ENCODE measurements at regions not wholly inside any gene's neighbourhood (a gene's known extent, or its start where the extent isn't known, plus 50 kb on each side); places are given as distances from the start of the nearest gene placed in this dataset.

GRCh38 chr3:34141841-34142337, 343.5 kb downstream of the PDCD6IP start:
- Histone ChIP-seq H3K27ac (no peak overlapping the region), H3K36me3 (no peaks in the 10 kb centered on the region), H3K9me3 (no peaks in the 10 kb centered on the region), H3K27me3 (no peaks in the 10 kb centered on the region), H3K4me3 (no peak overlapping the region), H3K4me1 (no peaks in the 10 kb centered on the region)
- WGBS, 2 donors: 57 to 86% methylated on average over 3 of the region's 3 CpGs
- intact Hi-C loops (cut with DNase I): no loop called here
- no peak for DNase-seq
- TF ChIP-seq POLR2AphosphoS5 (IDR thresholded peaks at IDR 0.05) (no peak), EP300 (IDR thresholded peaks at IDR 0.05) (no peak)

DNA sequence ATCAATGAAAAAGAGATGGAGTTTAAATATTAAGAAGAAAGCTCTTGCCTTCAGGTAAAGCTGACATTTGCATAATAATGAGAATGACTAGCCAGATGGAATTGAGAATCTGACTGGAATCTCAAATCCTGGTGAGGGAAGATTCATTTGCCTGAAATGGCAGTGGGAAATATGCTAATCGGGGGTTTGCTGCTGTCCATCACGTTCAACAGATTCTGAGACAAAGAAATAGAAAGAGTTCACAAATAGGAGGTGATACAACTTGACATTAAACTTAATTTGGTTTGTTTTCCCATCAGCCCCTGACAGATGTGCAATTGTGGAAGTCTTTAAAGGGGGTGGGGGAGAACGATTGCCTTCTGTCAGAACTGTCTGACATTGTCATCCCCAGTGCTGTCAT, 347.4 kb downstream of the PDCD6IP start:
- no peak overlapping the region for H3K4me3 ChIP-seq
- intact Hi-C loops (cut with DNase I): no loop called here
- 45 to 49% methylated on average over 3 of the region's 3 CpGs for WGBS, 2 donors

DNA sequence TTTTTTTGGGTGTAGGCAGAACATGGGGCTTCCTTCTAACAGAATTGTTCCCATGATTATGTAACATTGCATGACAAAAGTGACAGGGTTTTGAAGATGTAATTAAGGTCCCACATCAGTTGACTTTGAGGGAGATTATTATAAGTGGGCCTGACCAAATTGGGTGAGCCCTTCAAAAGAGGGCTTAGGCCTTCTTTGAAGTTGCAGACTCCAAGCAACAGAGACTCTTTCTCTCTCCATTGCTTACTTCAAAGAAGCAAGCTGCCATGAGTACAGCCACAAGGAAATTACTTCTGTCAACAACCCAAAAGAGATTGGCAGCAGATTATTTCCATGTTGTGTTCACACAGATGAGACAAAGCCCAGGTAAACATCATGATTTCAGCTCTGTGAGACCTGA, 348.2 kb downstream of the PDCD6IP start:
- H3K27me3 ChIP-seq: no peaks in the 10 kb centered on the region
- H3K9me3 ChIP-seq: no peaks in the 10 kb centered on the region
- no peaks in the 10 kb centered on the region for H3K4me1 ChIP-seq
- TF ChIP-seq POLR2A (IDR thresholded peaks at IDR 0.05) (no peak), EP300 (IDR thresholded peaks at IDR 0.05) (no peak), POLR2AphosphoS5 (IDR thresholded peaks at IDR 0.05) (no peak), CTCF (IDR thresholded peaks at IDR 0.05) (no peak)
- H3K4me3 ChIP-seq: no peak overlapping the region
- no peaks in the 10 kb centered on the region for H3K36me3 ChIP-seq
- DNase-seq: no peak
- no peak overlapping the region for H3K27ac ChIP-seq
- intact Hi-C loops (cut with DNase I): no loop called here

More for the DNA sequence above, 347.4 kb downstream of the PDCD6IP start:
- no peaks in the 10 kb centered on the region for H3K36me3 ChIP-seq
- H3K27ac ChIP-seq: no peak overlapping the region
- no peak for TF ChIP-seq POLR2A (IDR thresholded peaks at IDR 0.05)
- no peak for TF ChIP-seq CTCF (IDR thresholded peaks at IDR 0.05)
- TF ChIP-seq POLR2AphosphoS5 (IDR thresholded peaks at IDR 0.05): no peak
- TF ChIP-seq EP300 (IDR thresholded peaks at IDR 0.05): no peak
- no peak for DNase-seq
- no peaks in the 10 kb centered on the region for H3K9me3 ChIP-seq
- no peaks in the 10 kb centered on the region for H3K4me1 ChIP-seq
- no peaks in the 10 kb centered on the region for H3K27me3 ChIP-seq

- Histone ChIP-seq H3K27me3 (no peaks in the 10 kb centered on the region), H3K36me3 (no peaks in the 10 kb centered on the region), H3K27ac (no peak overlapping the region), H3K4me3 (no peak overlapping the region), H3K4me1 (no peaks in the 10 kb centered on the region), H3K9me3 (no peaks in the 10 kb centered on the region)
- TF ChIP-seq POLR2A (IDR thresholded peaks at IDR 0.05) (no peak), CTCF (IDR thresholded peaks at IDR 0.05) (no peak), POLR2AphosphoS5 (IDR thresholded peaks at IDR 0.05) (no peak), EP300 (IDR thresholded peaks at IDR 0.05) (no peak)
- intact Hi-C loops (cut with DNase I): no loop called here
- 73 to 80% methylated on average over 3 of the region's 3 CpGs for WGBS, 2 donors
- no peak for DNase-seq
These were observed 352.6 kb downstream of the PDCD6IP start for GRCh38 chr3:34150992-34151391.

- WGBS, 2 donors: 88 to 92% methylated on average over 5 of the region's 5 CpGs
- intact Hi-C loops (cut with DNase I): no loop called here
- Histone ChIP-seq H3K4me3 (no peak overlapping the region), H3K9me3 (no peaks in the 10 kb centered on the region), H3K4me1 (no peaks in the 10 kb centered on the region), H3K36me3 (no peaks in the 10 kb centered on the region), H3K27ac (no peak overlapping the region), H3K27me3 (no peaks in the 10 kb centered on the region)
- TF ChIP-seq EP300 (IDR thresholded peaks at IDR 0.05) (no peak), POLR2AphosphoS5 (IDR thresholded peaks at IDR 0.05) (no peak), CTCF (IDR thresholded peaks at IDR 0.05) (no peak), POLR2A (IDR thresholded peaks at IDR 0.05) (no peak)
- DNase-seq: no peak
These were observed 354.2 kb downstream of the PDCD6IP start for GRCh38 chr3:34152656-34153055.

All from sigmoid colon (tissue), 6 donors.